HG03066 (cell line): ENCODE measurements at regions not wholly inside any gene's neighbourhood (a gene's known extent, or its start where the extent isn't known, plus 50 kb on each side); places are given as distances from the start of the nearest gene placed in this dataset.
"Not testable (repeated sequence)": the region's sequence is repeated elsewhere in the genome, so short reads cannot be mapped to it uniquely, and the experiment has no call there.

ENCODE experiments used
- ATAC-seq: cut with Tn5 transposase; IDR thresholded peaks from one replicate; pipeline ENCODE4 v1.9.1; 2021; ENCODE audit warnings: low read depth; ENCODE audit not compliant: unreplicated experiment

DNA sequence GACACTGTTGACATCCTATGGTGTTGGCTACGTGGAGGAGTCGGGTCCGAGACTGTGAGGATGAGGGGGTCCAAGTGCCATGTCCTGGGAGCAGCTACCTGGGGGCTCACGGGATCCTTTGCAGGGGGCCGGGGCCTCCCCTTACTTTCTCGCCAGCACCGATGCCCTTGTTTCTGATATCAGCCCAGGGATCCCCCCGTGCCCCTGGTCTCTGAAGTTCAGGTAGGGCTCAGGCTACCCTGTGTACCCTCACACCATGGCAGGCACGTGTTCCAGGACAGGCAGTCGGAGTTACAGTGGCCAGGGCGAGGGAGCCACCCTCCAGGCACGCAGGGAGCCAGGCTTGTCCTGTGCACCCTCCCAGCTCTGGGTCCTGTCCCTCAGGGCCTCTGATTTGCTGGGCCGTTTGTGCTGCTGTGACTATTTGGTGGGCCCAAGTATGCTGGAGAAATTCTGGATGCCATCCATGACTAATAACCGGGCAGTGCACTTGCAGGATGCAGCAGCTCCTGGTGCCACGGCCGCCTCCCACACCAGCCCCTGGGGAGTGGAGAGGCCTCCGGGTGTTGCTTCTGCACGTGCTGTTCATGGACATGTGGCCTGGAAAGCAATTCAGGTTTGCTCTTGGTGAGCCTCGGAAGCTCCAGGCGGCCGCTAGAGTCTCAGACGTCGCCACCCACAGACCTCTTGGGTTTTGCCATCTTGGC lies 93.1 kb upstream of the SFSWAP start:
- ATAC-seq: no peak

DNA sequence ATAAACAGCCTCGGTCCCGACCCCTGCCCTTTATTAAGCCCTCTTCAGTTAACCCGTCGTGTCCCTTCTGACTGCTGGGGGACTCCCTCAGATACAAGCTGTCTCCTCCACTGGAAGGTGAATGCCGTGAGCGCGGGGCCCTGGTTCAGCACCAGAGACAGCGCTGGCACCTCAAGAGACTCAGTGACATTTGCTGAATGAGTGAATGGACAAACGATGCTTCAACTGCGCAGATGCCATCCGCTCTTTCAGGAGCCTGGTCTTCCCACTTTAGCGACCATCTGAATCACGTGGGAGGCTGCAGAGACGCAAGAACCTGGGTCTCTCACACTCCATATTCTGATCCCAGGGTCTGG lies 92.6 kb upstream of the SFSWAP start:
- ATAC-seq: no peak

DNA sequence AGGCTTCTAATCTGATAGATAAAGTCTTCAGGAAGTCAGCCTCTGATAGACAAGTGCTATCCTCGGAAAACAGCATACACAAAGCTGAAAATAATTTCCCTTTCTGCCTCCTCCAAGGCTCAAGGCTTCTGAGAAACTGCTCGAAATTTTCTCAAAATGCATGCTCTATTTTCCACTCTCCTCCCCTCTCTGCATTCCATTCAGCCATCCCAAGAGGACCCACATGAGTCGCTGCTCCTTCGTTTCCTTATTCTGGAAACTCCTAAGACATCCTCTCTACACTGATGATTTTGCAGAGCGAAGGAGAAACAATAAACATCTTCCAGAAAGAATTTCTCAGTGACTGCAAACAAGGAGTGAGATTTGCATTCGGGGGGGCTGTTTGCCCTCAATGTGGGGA lies 92.2 kb upstream of the SFSWAP start:
- no peak for ATAC-seq

- ATAC-seq: no peak
These were observed 91.7 kb upstream of the SFSWAP start for GRCh38 chr12:131619106-131619642.

DNA sequence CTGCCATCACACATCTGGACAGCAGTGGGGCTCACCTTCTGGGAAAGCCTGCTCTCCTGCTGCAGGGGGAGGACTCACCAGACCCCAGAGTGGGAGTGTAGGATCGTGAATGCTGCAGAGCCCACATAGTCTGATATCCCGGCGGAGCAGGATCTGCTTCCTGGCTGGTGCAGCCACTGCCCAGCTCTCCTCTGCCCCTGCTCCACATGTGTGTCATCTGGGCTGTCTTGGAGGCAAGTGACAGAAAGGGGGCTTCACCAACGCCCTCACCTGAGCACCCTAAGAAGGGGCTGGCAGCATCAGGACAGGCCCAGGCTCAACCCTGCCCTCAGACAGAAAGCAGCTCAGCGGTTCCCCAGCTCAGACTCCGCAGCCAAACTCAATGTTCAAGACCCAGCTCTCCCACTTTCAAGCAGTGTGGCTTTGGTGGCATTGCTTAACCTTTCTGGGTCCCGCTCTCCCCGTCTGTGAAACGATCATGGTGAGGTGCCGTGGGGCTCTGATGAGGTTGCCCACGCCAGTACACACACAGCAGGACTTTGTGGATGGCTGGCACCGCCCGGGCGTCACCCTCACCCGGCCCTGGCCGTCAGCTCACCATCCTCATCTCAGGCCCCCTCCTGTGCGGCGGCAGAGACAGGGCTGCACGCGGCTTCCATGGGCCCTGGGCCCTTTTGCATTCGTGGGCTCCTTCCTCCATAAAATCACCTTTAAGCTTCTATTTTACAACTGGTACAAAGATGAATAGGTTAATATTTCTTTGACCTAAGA lies 91.0 kb upstream of the SFSWAP start:
- ATAC-seq: no peak

DNA sequence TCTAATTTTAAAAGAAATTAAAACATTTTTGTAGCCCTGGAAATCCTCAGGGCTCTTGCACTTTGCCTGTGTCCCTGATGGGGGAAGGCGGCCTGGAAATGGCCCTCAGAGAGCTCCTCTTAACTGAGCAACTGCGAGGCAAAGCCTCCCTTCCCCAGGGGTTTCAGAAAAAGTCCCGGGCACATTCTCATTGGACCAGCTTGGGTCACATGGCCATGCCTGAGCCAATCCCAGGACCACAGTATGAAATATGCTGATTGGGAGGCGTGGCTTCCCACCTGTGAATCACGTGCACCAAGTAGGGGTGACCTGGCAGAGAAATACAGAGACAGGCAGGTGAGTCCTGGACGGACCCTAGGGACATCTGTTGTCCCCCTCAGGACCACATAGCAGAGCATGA lies 90.4 kb upstream of the SFSWAP start:
- no peak for ATAC-seq

DNA sequence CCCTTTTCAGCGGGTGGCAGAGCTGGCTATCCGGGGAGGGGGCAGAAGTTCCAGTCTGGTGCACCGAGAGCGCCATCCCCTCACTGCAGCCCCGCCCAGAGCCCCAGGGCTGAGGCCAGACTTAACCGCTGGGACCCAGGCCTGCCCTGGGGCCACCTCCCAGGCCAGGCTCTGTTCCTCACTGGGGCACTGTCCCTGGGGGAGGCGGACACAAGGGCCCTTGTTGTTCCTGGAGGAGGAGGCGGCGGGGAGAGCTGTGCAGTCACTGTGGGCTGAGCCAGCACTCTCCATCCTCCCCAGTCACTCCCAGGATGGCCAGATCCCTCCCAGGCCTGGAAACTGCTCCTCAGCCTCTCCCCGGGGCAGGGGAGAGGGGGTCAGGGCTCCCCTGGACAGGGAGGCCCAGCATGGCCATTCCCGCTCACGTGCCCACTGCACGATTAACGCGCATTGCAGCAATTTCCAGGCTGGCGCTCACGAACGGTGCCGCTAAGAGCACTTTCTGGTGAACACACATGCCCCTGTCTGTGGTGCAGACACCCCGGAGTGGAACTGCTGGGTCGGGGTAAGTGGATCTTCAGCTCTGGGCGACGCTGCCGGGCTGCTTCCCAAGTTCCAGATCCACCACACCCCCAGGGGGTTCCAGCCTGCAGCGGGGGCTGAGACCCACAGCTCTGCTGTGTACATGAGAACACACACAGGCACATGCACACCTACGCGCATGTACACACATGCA lies 89.8 kb upstream of the SFSWAP start:
- no peak for ATAC-seq

- no peak for ATAC-seq
These were observed 89.0 kb upstream of the SFSWAP start for GRCh38 chr12:131621701-131622421.

- ATAC-seq: no peak
These were observed 88.4 kb upstream of the SFSWAP start for GRCh38 chr12:131622422-131622955.

- ATAC-seq: not testable (repeated sequence)
These were observed 87.2 kb upstream of the SFSWAP start for GRCh38 chr12:131623404-131624368.

- not testable (repeated sequence) for ATAC-seq
These were observed 86.5 kb upstream of the SFSWAP start for GRCh38 chr12:131624369-131624739.

DNA sequence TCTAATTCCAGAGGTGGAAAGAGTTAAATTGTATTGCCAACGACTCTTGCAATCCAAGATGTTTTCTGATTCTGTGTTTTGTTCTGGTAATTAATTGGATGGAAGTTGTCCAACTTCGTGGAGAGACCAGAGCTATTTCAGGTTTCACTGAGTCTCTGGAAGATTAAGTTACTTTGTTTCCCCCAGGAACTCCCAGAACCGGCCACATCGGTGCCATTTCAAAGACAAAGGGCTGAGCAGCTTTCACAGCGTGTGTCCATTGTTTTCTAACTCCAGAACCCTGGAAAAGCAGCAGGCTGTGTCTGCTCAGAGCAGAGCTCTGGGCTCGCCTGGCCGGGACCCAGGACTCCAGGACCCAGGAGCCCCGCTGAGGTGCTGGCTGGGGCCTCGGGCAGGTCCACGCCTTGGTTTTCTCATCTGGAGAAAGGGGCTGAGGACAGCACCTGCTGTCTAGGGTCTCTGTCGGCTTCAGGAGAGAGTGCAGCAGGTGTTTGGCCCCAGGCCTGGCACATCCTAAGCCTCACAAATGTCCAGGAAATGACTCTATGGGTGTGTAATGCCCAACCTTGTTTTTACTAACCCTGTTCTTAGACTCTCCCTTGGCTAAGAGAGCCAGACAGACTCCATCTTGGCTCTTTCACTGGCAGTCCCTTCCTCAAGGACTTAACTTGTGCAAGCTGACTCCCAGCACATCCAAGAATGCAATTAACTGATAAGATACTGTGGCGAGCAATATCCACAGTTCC lies 86.0 kb upstream of the SFSWAP start:
- ATAC-seq: not testable (repeated sequence)

DNA sequence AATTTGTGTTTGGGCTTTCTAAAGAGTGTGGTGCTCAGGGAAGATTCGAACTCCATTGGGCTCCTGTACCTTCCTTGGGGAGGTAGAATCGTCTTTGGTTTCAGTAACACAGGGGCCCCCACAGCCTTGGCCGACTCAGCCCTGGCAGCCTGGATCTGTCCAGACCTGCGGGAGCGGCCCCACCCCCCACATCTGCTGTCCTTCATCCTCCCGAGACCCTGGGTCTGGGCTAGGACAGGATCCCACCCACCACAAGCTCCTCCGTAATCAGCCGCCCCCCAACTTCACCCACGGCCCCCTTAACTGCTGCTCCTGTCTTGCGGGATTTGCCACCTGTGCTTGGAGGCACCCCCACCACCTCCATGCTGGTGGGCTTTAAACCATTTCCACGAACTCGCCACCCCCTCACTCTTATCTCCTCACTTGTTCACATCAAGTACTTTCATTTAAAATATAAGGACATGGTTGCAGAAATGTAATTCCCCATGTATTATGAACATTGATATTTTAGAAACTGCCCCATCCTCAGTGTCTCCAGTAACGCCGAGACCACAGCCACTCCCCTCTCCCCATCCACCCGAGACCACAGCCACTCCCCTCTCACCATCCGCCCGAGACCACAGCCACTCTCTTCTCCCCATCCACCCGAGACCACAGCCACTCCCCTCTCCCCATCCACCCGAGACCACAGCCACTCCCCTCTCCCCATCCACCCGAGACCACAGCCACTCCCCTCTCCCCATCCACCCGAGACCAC lies 84.7 kb upstream of the SFSWAP start:
- not testable (repeated sequence) for ATAC-seq

- not testable (repeated sequence) for ATAC-seq
These were observed 83.5 kb upstream of the SFSWAP start for GRCh38 chr12:131627151-131628022.

GRCh38 chr12:131628023-131628740 lies 82.7 kb upstream of the SFSWAP start:
- ATAC-seq: no peak

DNA sequence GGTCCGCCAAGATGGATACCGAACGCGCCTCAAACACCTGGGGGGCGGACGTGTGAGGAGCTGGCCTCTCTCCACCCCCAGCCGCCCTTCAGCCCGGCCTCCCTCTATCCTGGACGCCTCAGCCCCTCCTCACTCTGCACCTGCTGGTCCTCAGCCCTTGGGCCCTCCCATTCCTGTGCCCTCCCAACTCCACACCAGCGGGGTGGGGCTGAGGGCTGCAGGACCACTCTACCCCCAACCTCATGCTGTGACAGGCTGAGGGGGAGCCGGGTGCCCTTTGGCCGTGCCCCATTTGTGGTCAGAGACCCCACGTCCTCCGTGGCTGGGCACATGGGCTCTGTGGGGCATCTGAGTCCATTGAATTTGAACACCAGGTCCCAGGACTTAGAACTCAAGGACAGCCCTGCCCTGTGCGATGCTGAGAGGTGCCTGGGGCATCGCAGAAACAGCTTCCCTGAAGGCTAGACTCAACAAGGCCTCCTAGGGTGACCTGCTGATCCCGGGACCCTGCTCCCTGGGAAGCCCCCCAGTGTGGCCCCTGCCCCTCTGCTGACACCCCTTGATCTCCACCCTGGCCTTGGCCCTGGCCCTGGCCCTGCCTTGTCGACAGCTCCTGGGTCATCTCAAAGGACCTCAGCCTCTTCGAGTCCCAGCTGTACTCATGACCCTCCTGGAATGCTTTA lies 82.0 kb upstream of the SFSWAP start:
- no peak for ATAC-seq
